HG02870 (cell line): ENCODE measurements at regions not wholly inside any gene's neighbourhood (a gene's known extent, or its start where the extent isn't known, plus 50 kb on each side); places are given as distances from the start of the nearest gene placed in this dataset.
"Not testable (repeated sequence)": the region's sequence is repeated elsewhere in the genome, so short reads cannot be mapped to it uniquely, and the experiment has no call there.

Experiments
- ATAC-seq: cut with Tn5 transposase; IDR thresholded peaks from one replicate; pipeline ENCODE4 v1.9.1; 2021; ENCODE audit warnings: mild to moderate bottlenecking, moderate library complexity; ENCODE audit not compliant: unreplicated experiment

GRCh38 chr5:16987776-16988175 is 51.7 kb upstream of the MYO10 start:
- ATAC-seq: no peak

- ATAC-seq: not testable (repeated sequence)
Measured at GRCh38 chr5:16990817-16991520, 54.9 kb upstream of the MYO10 start.

GRCh38 chr5:16992006-16992405 is 55.9 kb upstream of the MYO10 start:
- no peak for ATAC-seq

GRCh38 chr5:16992444-16992843 is 56.4 kb upstream of the MYO10 start:
- ATAC-seq: no peak

GRCh38 chr5:16994565-16994964 is 58.5 kb upstream of the MYO10 start:
- no peak for ATAC-seq

GRCh38 chr5:16995372-16995771 is 59.3 kb upstream of the MYO10 start:
- no peak for ATAC-seq

GRCh38 chr5:17000291-17000939 is 64.3 kb upstream of the MYO10 start:
- ATAC-seq: no peak

GRCh38 chr5:17001428-17001827 is 65.3 kb upstream of the MYO10 start:
- ATAC-seq: no peak

GRCh38 chr5:17004441-17005106 is 68.5 kb upstream of the MYO10 start:
- ATAC-seq: no peak

- no peak for ATAC-seq
Measured at GRCh38 chr5:17005107-17005828, 69.2 kb upstream of the MYO10 start.

- no peak for ATAC-seq
Measured at GRCh38 chr5:17012289-17012688, 76.2 kb upstream of the MYO10 start.

- no peak for ATAC-seq
Measured at GRCh38 chr5:17014686-17015085, 78.6 kb upstream of the MYO10 start.

GRCh38 chr5:17018871-17019270 is 82.8 kb upstream of the MYO10 start:
- ATAC-seq: no peak

GRCh38 chr5:17019324-17019723 is 83.2 kb upstream of the MYO10 start:
- no peak for ATAC-seq

- no peak for ATAC-seq
Measured at GRCh38 chr5:17020678-17021601, 84.9 kb upstream of the MYO10 start.

- no peak for ATAC-seq
Measured at GRCh38 chr5:17021602-17021932, 85.5 kb upstream of the MYO10 start.

GRCh38 chr5:17022296-17022695 is 86.2 kb upstream of the MYO10 start:
- ATAC-seq: no peak

- ATAC-seq: no peak
Measured at GRCh38 chr5:17024686-17025180, 88.6 kb upstream of the MYO10 start.

GRCh38 chr5:17031659-17032277 is 95.7 kb upstream of the MYO10 start:
- ATAC-seq: not testable (repeated sequence)
